ENCODE measurements at regions not wholly inside any gene's neighbourhood (a gene's known extent, or its start where the extent isn't known, plus 50 kb on each side); places are given as distances from the start of the nearest gene placed in this dataset.
"Not testable (repeated sequence)": the region's sequence is repeated elsewhere in the genome, so short reads cannot be mapped to it uniquely, and the experiment has no call there.

GRCh38 chr17:16860467-16860866 lies 111.5 kb downstream of the TNFRSF13B start:
- not testable (repeated sequence) for TF ChIP-seq CTCF (IDR thresholded peaks at IDR 0.05; ENCODE audit: low read depth, low read length, missing input control); HNF4G (IDR thresholded peaks at IDR 0.05); MAX (IDR thresholded peaks at IDR 0.05); RXRA (IDR thresholded peaks at IDR 0.05); RAD21 (IDR thresholded peaks at IDR 0.05); TAF1 (conservative IDR thresholded peaks at IDR 0.05); EGR1 (IDR thresholded peaks at IDR 0.05; ENCODE audit: low read depth in 2 of 2); YY1 (IDR thresholded peaks at IDR 0.05); FOXA1 (IDR thresholded peaks at IDR 0.05); SP1 (IDR thresholded peaks at IDR 0.05); JUND (IDR thresholded peaks at IDR 0.05)

All from liver (tissue), 3 donors.